GM12878 (cell line): ENCODE measurements at regions not wholly inside any gene's neighbourhood (a gene's known extent, or its start where the extent isn't known, plus 50 kb on each side); places are given as distances from the start of the nearest gene placed in this dataset.

ENCODE experiments used
- ATAC-seq: fragments of 200-7000 bp; cut with Tn5 transposase; 3 replicates; pipeline ENCODE4 v1.9.1; 2020; ENCODE audit warnings: mild to moderate bottlenecking, moderate library complexity
- BruUV-seq: library from RNA; stranded (reverse); fragments of 400-500 nt; replicated peaks from 2 replicates; lab custom pipeline; 2021; lab: Mats Ljungman, UMichigan
- CTCF ChIA-PET: fragments of 300-600 bp; sonication (Branson Sonifier 250); formaldehyde crosslinking; extraction: SDS; loops from one replicate; lab custom pipeline; 2021; ENCODE audit warnings: inconsistent platforms; lab: Yijun Ruan, JAX
- POLR2A ChIA-PET: fragments of 350-600 bp; formaldehyde crosslinking; extraction: SDS; loops from one replicate; lab custom pipeline; 2021; ENCODE audit warnings: inconsistent platforms; lab: Charles Lee
- RAD21 ChIA-PET: fragments of 300-600 bp; sonication (Branson Sonifier 250); formaldehyde crosslinking; loops from one replicate; lab custom pipeline; 2023; ENCODE audit warnings: antibody characterized with exemption; ENCODE audit not compliant: unreplicated experiment; lab: Charles Lee
- SMC1A ChIA-PET: fragments of 300-600 bp; sonication (Branson Sonifier 250); formaldehyde crosslinking; loops from one replicate; lab custom pipeline; 2023; ENCODE audit not compliant: unreplicated experiment, uncharacterized antibody; lab: Charles Lee
- DNase-seq: peaks from one replicate; pipeline ENCODE4 v3.0.0-alpha.2; 2011; ENCODE audit warnings: low read depth, low spot score
- FAIRE-seq: peaks from 3 replicates; lab custom pipeline; 2011; peaks lifted over from hg19 to GRCh38; lab: Jason Lieb, UNC
- H2AFZ ChIP-seq: 2 replicates; pipeline ENCODE4 v1.6.0; 2011; ENCODE audit warnings: low read depth, low read length, control low read depth; ENCODE audit not compliant: control insufficient read depth
- H3K27ac ChIP-seq: 2 replicates; pipeline ENCODE4 v1.5.1; 2011; ENCODE audit warnings: control low read depth; ENCODE audit not compliant: control insufficient read depth, insufficient read depth
- H3K27me3 ChIP-seq, 2 experiments: replicated peaks in 1 of 2; 2 replicates each; pipeline versions ENCODE4 v1.6.0 to v1.6.1; 2011; ENCODE audit warnings: low read length in 1 of 2; ENCODE audit not compliant: control insufficient read depth in 2 of 2, insufficient read depth in 2 of 2
- H3K36me3 ChIP-seq, 2 experiments: 2 replicates each; pipeline ENCODE4 v1.5.1; 2011; ENCODE audit warnings: low read length in 1 of 2; ENCODE audit not compliant: control insufficient read depth in 2 of 2, insufficient read depth in 2 of 2
- H3K4me1 ChIP-seq: 2 replicates; pipeline ENCODE4 v1.6.1; 2011; ENCODE audit warnings: mild to moderate bottlenecking, low read length, moderate library complexity, mixed read lengths; ENCODE audit not compliant: control insufficient read depth, insufficient read depth
- H3K4me2 ChIP-seq: 2 replicates; pipeline ENCODE4 v1.6.0; 2011; ENCODE audit warnings: control low read depth; ENCODE audit not compliant: control insufficient read depth, insufficient read depth
- H3K4me3 ChIP-seq: fragments of 200-600 bp; sonication (generic); 2 replicates; pipeline ENCODE4 v1.5.1; 2016
- H3K79me2 ChIP-seq: 2 replicates; pipeline ENCODE4 v1.6.0; 2011; ENCODE audit warnings: low read length; ENCODE audit not compliant: control insufficient read depth, insufficient read depth
- H3K9ac ChIP-seq: 2 replicates; pipeline ENCODE4 v1.8.0; 2011; ENCODE audit warnings: low read length, control low read depth, mixed read lengths; ENCODE audit not compliant: control insufficient read depth, insufficient read depth
- H3K9me3 ChIP-seq: replicated peaks from 3 replicates; pipeline ENCODE4 v1.5.1; 2011; ENCODE audit warnings: mild to moderate bottlenecking, low read length; ENCODE audit not compliant: control insufficient read depth, insufficient read depth
- H4K20me1 ChIP-seq: 2 replicates; pipeline ENCODE4 v1.6.0; 2011; ENCODE audit not compliant: control insufficient read depth, insufficient read depth
- ATF2 ChIP-seq: IDR thresholded peaks from 2 replicates; pipeline ENCODE4 v1.6.1; 2012; ENCODE audit warnings: low read length, inconsistent platforms
- BCL11A ChIP-seq: IDR thresholded peaks from 2 replicates; pipeline ENCODE4 v1.6.1; 2011; ENCODE audit warnings: low read depth, low read length
- CTCF ChIP-seq, 3 experiments: IDR thresholded peaks in 2 of 3; conservative IDR thresholded peaks in 1 of 3; 2 replicates each; pipeline ENCODE4 v1.5.1; 2011; ENCODE audit warnings: low read depth in 3 of 3, low read length in 3 of 3, mild to moderate bottlenecking in 3 of 3, control low read depth in 2 of 3, moderate library complexity in 2 of 3, inconsistent platforms in 1 of 3, mixed read lengths in 1 of 3; ENCODE audit not compliant: control insufficient read depth in 2 of 3, insufficient read depth in 1 of 3; ENCODE audit errors: extremely low read depth in 1 of 3
- FOXM1 ChIP-seq: IDR thresholded peaks from 2 replicates; pipeline ENCODE4 v1.6.1; 2012; ENCODE audit warnings: low read depth, mild to moderate bottlenecking, inconsistent platforms, low read length, moderate library complexity
- KLF5 ChIP-seq: fragments of 450-650 bp; IDR thresholded peaks from 2 replicates; pipeline ENCODE4 v1.6.1; 2014; ENCODE audit warnings: mild to moderate bottlenecking; ENCODE audit not compliant: partially characterized antibody
- MAX ChIP-seq: IDR thresholded peaks from 2 replicates; pipeline ENCODE4 v1.6.1; 2012; ENCODE audit warnings: low read depth, low read length, improper control_type of control experiment
- MTA3 ChIP-seq: IDR thresholded peaks from 2 replicates; pipeline ENCODE4 v1.6.1; 2012; ENCODE audit warnings: low read length, inconsistent platforms, borderline replicate concordance
- POU2F2 ChIP-seq: IDR thresholded peaks from 3 replicates; pipeline ENCODE4 v1.6.1; 2011; ENCODE audit warnings: low read depth, mild to moderate bottlenecking, low read length, borderline replicate concordance
- SKIL ChIP-seq: fragments of 450-650 bp; IDR thresholded peaks from 2 replicates; pipeline ENCODE4 v1.6.1; 2017; ENCODE audit warnings: mild to moderate bottlenecking, low read depth, inconsistent platforms; ENCODE audit not compliant: poor library complexity, severe bottlenecking
- SREBF1 ChIP-seq: IDR thresholded peaks from 2 replicates; pipeline ENCODE4 v1.6.1; 2012; ENCODE audit warnings: mild to moderate bottlenecking, low read length
- ZBTB40 ChIP-seq: fragments of 450-650 bp; IDR thresholded peaks from 2 replicates; pipeline ENCODE4 v1.6.1; 2016; ENCODE audit warnings: mild to moderate bottlenecking, moderate library complexity, borderline replicate concordance
- ZSCAN29 ChIP-seq: fragments of 450-650 bp; IDR thresholded peaks from 2 replicates; pipeline ENCODE4 v1.6.1; 2017; ENCODE audit warnings: mild to moderate bottlenecking, moderate library complexity
- WGBS: methylation state at CpG from one replicate; pipeline ENCODE4 v1.1.6; 2016; ENCODE audit warnings: low lambda C conversion rate; ENCODE audit not compliant: insufficient replicate concordance, insufficient coverage; ENCODE audit errors: missing lambda C conversion rate; 5-methylcytosine and 5-hydroxymethylcytosine counted together
- in situ Hi-C: fragments of 300-500 bp; cut with MboI; formaldehyde crosslinking; loops from 9 replicates; pipeline ENCODE4 v1.14.3; 2018; ENCODE audit warnings: mixed read lengths
- intact Hi-C: fragments of 100-400 bp; cut with micrococcal nuclease; formaldehyde crosslinking; loops from one replicate; pipeline ENCODE4 v1.14.2; 2022; ENCODE audit not compliant: unreplicated experiment

GRCh38 chr18:1907470-1908206 is 663.7 kb downstream of the METTL4 start:
- BruUV-seq = no TSS peak
- Histone ChIP-seq H3K36me3 (no peaks in the 10 kb centered on the region), H3K4me3 (no peak overlapping the region), H3K27me3 (no peaks in the 10 kb centered on the region), H3K9me3 (no peaks in the 10 kb centered on the region; the same call in 2 of the 3 replicates), H3K79me2 (no peaks in the 10 kb centered on the region), H2AFZ (no peak overlapping the region), H4K20me1 (no peaks in the 10 kb centered on the region), H3K27ac (no peak overlapping the region), H3K4me2 (no peak overlapping the region), H3K4me1 (no peaks in the 10 kb centered on the region), H3K9ac (no peak overlapping the region)
- ATAC-seq (no peak), FAIRE-seq (no peak), DNase-seq (no peak)
- 0% methylated on average over 3 of the region's 3 CpGs for WGBS
- ChIA-PET POLR2A (no interaction called here), SMC1A (no interaction called here), CTCF (no interaction called here), RAD21 (no interaction called here)
- in situ Hi-C loops = no loop called here
- intact Hi-C loops = no loop called here
- TF ChIP-seq SKIL = no peak
- TF ChIP-seq CTCF (IDR thresholded peaks at IDR 0.05 in 2 of 3, conservative IDR thresholded peaks at IDR 0.05 in 1 of 3; ENCODE audit: control insufficient read depth in 2 of 3, extremely low read depth in 1 of 3, insufficient read depth in 1 of 3, low read depth in 3 of 3, low read length in 3 of 3) = no peak
- no peak for TF ChIP-seq POU2F2
- no peak for TF ChIP-seq KLF5
- no peak for TF ChIP-seq ZBTB40
- TF ChIP-seq FOXM1 = no peak
- TF ChIP-seq MTA3 = no peak
- TF ChIP-seq MAX = no peak
- TF ChIP-seq SREBF1 = no peak
- TF ChIP-seq ZSCAN29 = no peak
- no peak for TF ChIP-seq ATF2
- no peak for TF ChIP-seq BCL11A
